Stimulated activated CD4-positive, alpha-beta T cell treated with anti-CD3 and anti-CD28 coated beads, Interleukin-15, amount 100 ng/mL, for 48 hours (primary cell): ENCODE measurements at regions not wholly inside any gene's neighbourhood (a gene's known extent, or its start where the extent isn't known, plus 50 kb on each side); places are given as distances from the start of the nearest gene placed in this dataset.
"Not testable (repeated sequence)": the region's sequence is repeated elsewhere in the genome, so short reads cannot be mapped to it uniquely, and the experiment has no call there.

ENCODE experiments used
- DNase-seq, 2 donors: peaks; one replicate each; pipeline ENCODE4 v3.0.0-alpha.2; 2020; ENCODE audit warnings: low read depth in 2 of 2

- no peak for DNase-seq
Observed at GRCh38 chrX:97858592-97858991, 974.9 kb downstream of the RPA4 start.

GRCh38 chrX:97860226-97860625, 976.5 kb downstream of the RPA4 start:
- DNase-seq, result no peak

- no peak for DNase-seq
Observed at GRCh38 chrX:97863261-97863660, 979.6 kb downstream of the RPA4 start.

GRCh38 chrX:97867266-97867665, 983.6 kb downstream of the RPA4 start:
- DNase-seq, result no peak

GRCh38 chrX:97876697-97877407, 993.1 kb downstream of the RPA4 start:
- no peak for DNase-seq

- no peak for DNase-seq
Observed at GRCh38 chrX:97882306-97882705, 998.6 kb downstream of the RPA4 start.

GRCh38 chrX:97895751-97896150, 1012.0 kb downstream of the RPA4 start:
- DNase-seq, result no peak

- no peak for DNase-seq
Observed at GRCh38 chrX:97897998-97898397, 1014.3 kb downstream of the RPA4 start.

- DNase-seq, result no peak
Observed at GRCh38 chrX:97898798-97899197, 1015.1 kb downstream of the RPA4 start.

- no peak for DNase-seq
Observed at GRCh38 chrX:97907791-97908190, 1024.1 kb downstream of the RPA4 start.

- no peak for DNase-seq
Observed at GRCh38 chrX:97909245-97909644, 1025.5 kb downstream of the RPA4 start.

- DNase-seq, result not testable (repeated sequence)
Observed at GRCh38 chrX:97915390-97915789, 1031.7 kb downstream of the RPA4 start.

- DNase-seq, result not testable (repeated sequence)
Observed at GRCh38 chrX:97921223-97921622, 1037.5 kb downstream of the RPA4 start.

GRCh38 chrX:97931586-97931985, 1047.9 kb downstream of the RPA4 start:
- DNase-seq, result no peak

- no peak for DNase-seq
Observed at GRCh38 chrX:97936296-97936695, 1052.6 kb downstream of the RPA4 start.

GRCh38 chrX:97938706-97939105, 1055.0 kb downstream of the RPA4 start:
- no peak for DNase-seq

GRCh38 chrX:97968376-97969163, 1084.9 kb downstream of the RPA4 start:
- no peak for DNase-seq

- no peak for DNase-seq
Observed at GRCh38 chrX:97984641-97985040, 1100.9 kb downstream of the RPA4 start.

GRCh38 chrX:97985096-97985495, 1101.4 kb downstream of the RPA4 start:
- no peak for DNase-seq

GRCh38 chrX:97987979-97988378, 1104.3 kb downstream of the RPA4 start:
- no peak for DNase-seq

GRCh38 chrX:97995834-97996233, 1112.1 kb downstream of the RPA4 start:
- no peak for DNase-seq

- DNase-seq, result no peak
Observed at GRCh38 chrX:98028691-98029090, 1145.0 kb downstream of the RPA4 start.

- no peak for DNase-seq
Observed at GRCh38 chrX:98029861-98030260, 1146.2 kb downstream of the RPA4 start.
